Panc1 (cell line): ENCODE measurements at regions not wholly inside any gene's neighbourhood (a gene's known extent, or its start where the extent isn't known, plus 50 kb on each side); places are given as distances from the start of the nearest gene placed in this dataset.

Source experiments
- CTCF ChIP-seq: fragments of 450-650 bp; IDR thresholded peaks from 2 replicates; pipeline ENCODE4 v1.5.1; 2017; ENCODE audit warnings: mild to moderate bottlenecking
- POLR2AphosphoS5 ChIP-seq: IDR thresholded peaks from 2 replicates; pipeline ENCODE4 v1.6.1; 2012; ENCODE audit warnings: mild to moderate bottlenecking, low read depth, low read length, moderate library complexity
- REST ChIP-seq, 2 experiments: IDR thresholded peaks; 2 replicates each; pipeline ENCODE4 v1.6.1; 2011 to 2012; ENCODE audit warnings: low read depth in 2 of 2, control low read depth in 1 of 2, low read length in 1 of 2, mild to moderate bottlenecking in 1 of 2, moderate library complexity in 1 of 2; ENCODE audit not compliant: insufficient read depth in 1 of 2
- TCF7L2 ChIP-seq: IDR thresholded peaks from 2 replicates; pipeline ENCODE4 v1.6.1; 2011; ENCODE audit warnings: mild to moderate bottlenecking, low read depth, low read length, inconsistent platforms

- TF ChIP-seq CTCF (no peak), REST (IDR thresholded peaks at IDR 0.05; ENCODE audit: insufficient read depth in 1 of 2, low read depth in 2 of 2, low read length in 1 of 2) (no peak), TCF7L2 (no peak), POLR2AphosphoS5 (no peak)
These were observed 171.5 kb downstream of the CYP26A1 start for GRCh38 chr10:93245147-93245546.
